Colonic mucosa (tissue), 4 donors: ENCODE measurements at regions not wholly inside any gene's neighbourhood (a gene's known extent, or its start where the extent isn't known, plus 50 kb on each side); places are given as distances from the start of the nearest gene placed in this dataset.

Experiments used
- DNase-seq: peaks from one replicate; pipeline ENCODE4 v3.0.0-alpha.2; 2020
- H3K27ac ChIP-seq: fragments of 200-600 bp; one replicate; pipeline ENCODE4 v1.8.0; 2021
- H3K27me3 ChIP-seq: fragments of 200-600 bp; one replicate; pipeline ENCODE4 v1.8.0; 2021
- H3K36me3 ChIP-seq: fragments of 200-600 bp; one replicate; pipeline ENCODE4 v1.8.0; 2021
- H3K4me1 ChIP-seq: fragments of 200-600 bp; one replicate; pipeline ENCODE4 v1.8.0; 2021; ENCODE audit warnings: mild to moderate bottlenecking
- H3K4me3 ChIP-seq: fragments of 200-600 bp; one replicate; pipeline ENCODE4 v1.8.0; 2021
- H3K9ac ChIP-seq, 2 donors: one replicate each; pipeline ENCODE4 v1.7.0; 2013; ENCODE audit warnings: control low read depth in 2 of 2, low read depth in 2 of 2, low read length in 2 of 2
- H3K9me3 ChIP-seq: fragments of 200-600 bp; one replicate; pipeline ENCODE4 v1.8.0; 2021
- intact Hi-C: fragments of 100-400 bp; cut with DNase I; formaldehyde crosslinking; loops from one replicate; pipeline ENCODE4 v1.14.1; 2022
- TF ChIP-seq, protein P1 (sequence below): fragments of 200-600 bp; IDR thresholded peaks from one replicate; pipeline ENCODE4 v1.8.0; 2022; ENCODE audit warnings: antibody characterized with exemption, mild to moderate bottlenecking
- donor health status: healthy.
- donor health status: DM: no; HTN: no; CAD: no.
- donor health status: DM: no; HTN: no; CAD: no.

DNA sequence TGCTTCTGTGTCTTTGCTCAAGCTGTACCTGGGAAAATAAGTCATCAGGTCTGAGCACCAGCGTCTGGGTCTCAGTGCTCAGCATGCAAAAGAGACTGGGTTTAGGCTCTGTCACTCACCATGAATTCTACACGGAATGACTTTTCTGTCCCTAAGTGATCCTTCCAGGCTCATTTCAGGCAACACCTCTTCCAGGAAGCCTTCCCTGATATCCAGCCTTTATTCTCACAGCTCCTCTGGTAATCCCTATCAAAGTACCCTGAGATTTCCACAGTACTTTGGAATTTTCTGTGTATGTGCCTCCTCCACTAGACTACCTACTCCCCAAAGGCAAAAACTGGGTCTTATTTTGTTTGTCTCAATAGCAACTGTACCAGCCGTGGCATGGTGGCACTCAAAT, 92.7 kb upstream of the BOD1 start:
- Histone ChIP-seq H3K27me3 (no peaks in the 10 kb centered on the region), H3K9me3 (no peaks in the 10 kb centered on the region), H3K36me3 (no peaks in the 10 kb centered on the region), H3K9ac (no peak overlapping the region), H3K4me1 (no peaks in the 10 kb centered on the region), H3K4me3 (no peak overlapping the region), H3K27ac (no peak overlapping the region)
- TF ChIP-seq, protein P1, sequence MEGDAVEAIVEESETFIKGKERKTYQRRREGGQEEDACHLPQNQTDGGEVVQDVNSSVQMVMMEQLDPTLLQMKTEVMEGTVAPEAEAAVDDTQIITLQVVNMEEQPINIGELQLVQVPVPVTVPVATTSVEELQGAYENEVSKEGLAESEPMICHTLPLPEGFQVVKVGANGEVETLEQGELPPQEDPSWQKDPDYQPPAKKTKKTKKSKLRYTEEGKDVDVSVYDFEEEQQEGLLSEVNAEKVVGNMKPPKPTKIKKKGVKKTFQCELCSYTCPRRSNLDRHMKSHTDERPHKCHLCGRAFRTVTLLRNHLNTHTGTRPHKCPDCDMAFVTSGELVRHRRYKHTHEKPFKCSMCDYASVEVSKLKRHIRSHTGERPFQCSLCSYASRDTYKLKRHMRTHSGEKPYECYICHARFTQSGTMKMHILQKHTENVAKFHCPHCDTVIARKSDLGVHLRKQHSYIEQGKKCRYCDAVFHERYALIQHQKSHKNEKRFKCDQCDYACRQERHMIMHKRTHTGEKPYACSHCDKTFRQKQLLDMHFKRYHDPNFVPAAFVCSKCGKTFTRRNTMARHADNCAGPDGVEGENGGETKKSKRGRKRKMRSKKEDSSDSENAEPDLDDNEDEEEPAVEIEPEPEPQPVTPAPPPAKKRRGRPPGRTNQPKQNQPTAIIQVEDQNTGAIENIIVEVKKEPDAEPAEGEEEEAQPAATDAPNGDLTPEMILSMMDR, result no peak
- intact Hi-C loops, result no loop called here
- no peak for DNase-seq

DNA sequence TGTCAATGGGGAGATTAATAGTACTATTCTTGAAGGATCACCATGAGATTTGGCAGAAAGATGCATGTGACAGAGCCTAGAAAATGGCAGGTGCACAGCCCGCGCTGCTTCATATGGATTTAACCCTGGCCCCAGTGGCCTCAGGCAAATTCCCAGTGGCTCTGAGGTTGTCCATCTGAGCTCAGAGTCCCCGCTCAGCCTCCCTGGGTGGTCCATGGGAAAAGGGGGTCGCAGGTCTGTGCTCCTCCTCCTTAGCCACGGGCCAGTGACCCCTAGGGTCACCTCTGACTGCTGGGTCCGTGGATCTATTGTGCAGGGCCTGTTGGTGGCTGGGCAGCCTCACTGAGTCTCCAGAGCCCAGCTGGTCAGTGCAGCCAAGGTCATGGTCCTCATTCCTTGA, 93.3 kb upstream of the BOD1 start:
- H3K27me3 ChIP-seq, result no peaks in the 10 kb centered on the region
- H3K36me3 ChIP-seq, result no peaks in the 10 kb centered on the region
- no peak for DNase-seq
- intact Hi-C loops, result no loop called here
- no peak overlapping the region for H3K27ac ChIP-seq
- no peaks in the 10 kb centered on the region for H3K9me3 ChIP-seq
- TF ChIP-seq, protein P1, result no peak
- no peak overlapping the region for H3K4me3 ChIP-seq
- no peaks in the 10 kb centered on the region for H3K4me1 ChIP-seq
- no peak overlapping the region for H3K9ac ChIP-seq

DNA sequence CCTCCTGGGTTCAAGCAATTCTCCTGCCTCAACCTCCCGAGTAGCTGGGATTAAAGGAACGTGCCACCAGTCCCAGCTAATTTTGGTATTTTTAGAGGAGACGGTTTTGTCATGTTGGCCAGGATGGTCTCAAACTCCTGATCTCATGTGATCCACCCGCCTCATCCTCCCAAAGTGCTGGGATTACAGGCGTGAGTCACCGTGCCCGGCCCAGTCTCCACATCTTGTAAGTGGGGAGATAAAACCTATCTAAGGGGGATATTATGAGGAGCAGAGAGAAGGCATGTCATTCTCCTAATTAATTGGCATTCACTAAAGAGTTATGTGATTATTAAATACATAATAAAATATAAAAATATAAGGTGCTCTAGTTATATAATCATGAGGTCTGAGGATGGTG, 94.1 kb upstream of the BOD1 start:
- Histone ChIP-seq H3K4me3 (no peak overlapping the region), H3K4me1 (no peaks in the 10 kb centered on the region), H3K27ac (no peak overlapping the region), H3K36me3 (no peaks in the 10 kb centered on the region), H3K27me3 (no peaks in the 10 kb centered on the region), H3K9me3 (no peaks in the 10 kb centered on the region), H3K9ac (no peak overlapping the region)
- TF ChIP-seq, protein P1, result no peak
- intact Hi-C loops, result no loop called here
- no peak for DNase-seq

DNA sequence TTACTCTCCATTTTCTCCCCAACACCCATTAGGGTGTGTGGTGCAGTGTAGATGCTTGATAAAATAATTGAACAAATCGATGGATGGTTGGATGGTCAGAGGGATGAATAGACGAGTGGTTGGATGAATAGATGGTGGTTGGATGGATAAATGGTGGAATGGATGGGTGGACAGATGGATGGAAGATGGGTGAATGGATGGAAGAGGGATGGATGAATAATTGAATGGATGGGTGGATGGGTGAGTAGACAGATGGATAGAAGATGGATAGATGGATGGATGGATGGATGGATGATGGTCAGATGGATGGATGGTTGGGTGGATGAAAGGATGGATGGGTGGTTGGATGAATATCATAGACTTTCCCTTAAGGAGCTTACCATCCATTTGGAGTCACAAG, 95.0 kb upstream of the BOD1 start:
- no peak overlapping the region for H3K9ac ChIP-seq
- no peak for DNase-seq
- no peak overlapping the region for H3K4me3 ChIP-seq
- H3K27me3 ChIP-seq, result no peaks in the 10 kb centered on the region
- intact Hi-C loops, result no loop called here
- H3K9me3 ChIP-seq, result no peaks in the 10 kb centered on the region
- TF ChIP-seq, protein P1, result no peak
- no peaks in the 10 kb centered on the region for H3K4me1 ChIP-seq
- H3K36me3 ChIP-seq, result no peaks in the 10 kb centered on the region
- H3K27ac ChIP-seq, result no peak overlapping the region

DNA sequence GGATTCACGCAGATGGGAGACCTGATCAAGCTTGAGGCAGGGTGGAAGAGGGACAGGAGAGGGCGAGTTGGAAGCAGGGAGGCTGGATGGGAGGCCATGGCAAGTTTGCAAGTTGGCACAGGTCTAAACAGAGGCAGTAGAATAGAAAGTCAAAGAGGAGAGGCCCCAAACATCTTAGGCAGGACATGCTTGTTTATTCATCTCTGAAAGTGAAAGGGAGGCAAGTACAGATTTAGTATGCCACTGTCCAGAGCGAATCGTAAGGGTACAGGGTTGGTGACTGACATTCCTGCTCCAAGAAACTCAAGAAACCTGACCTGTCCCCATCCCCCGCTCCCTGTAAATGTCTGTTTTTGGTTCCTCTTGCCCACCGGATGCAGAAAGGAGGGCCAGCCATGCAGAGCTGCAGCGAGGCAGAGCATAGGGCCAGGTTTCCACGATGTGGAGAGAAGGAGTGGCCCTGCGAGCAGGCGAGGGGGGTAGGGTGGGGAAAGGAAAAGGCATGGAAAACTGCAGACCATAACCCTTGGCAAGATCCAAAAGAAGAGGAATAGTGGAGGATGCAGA, 96.2 kb upstream of the BOD1 start:
- no peak overlapping the region for H3K4me3 ChIP-seq
- intact Hi-C loops, result no loop called here
- H3K27me3 ChIP-seq, result no peaks in the 10 kb centered on the region
- H3K9me3 ChIP-seq, result no peaks in the 10 kb centered on the region
- H3K4me1 ChIP-seq, result no peaks in the 10 kb centered on the region
- no peak for DNase-seq
- no peak overlapping the region for H3K9ac ChIP-seq
- no peak overlapping the region for H3K27ac ChIP-seq
- TF ChIP-seq, protein P1, result no peak
- no peaks in the 10 kb centered on the region for H3K36me3 ChIP-seq
